K562 (cell line): ENCODE measurements at regions not wholly inside any gene's neighbourhood (a gene's known extent, or its start where the extent isn't known, plus 50 kb on each side); places are given as distances from the start of the nearest gene placed in this dataset.

Experiments
- ATAC-seq: fragments of 200-7000 bp; cut with Tn5 transposase; 3 replicates; pipeline ENCODE4 v1.9.1; 2020; ENCODE audit warnings: moderate library complexity
- BruUV-seq: library from RNA; stranded (reverse); fragments of 400-500 nt; replicated peaks from 2 replicates; lab custom pipeline; 2021; lab: Mats Ljungman, UMichigan
- CTCF ChIA-PET: fragments of 300-600 bp; formaldehyde crosslinking; extraction: SDS; loops from one replicate; lab custom pipeline; 2021; ENCODE audit warnings: low intra/inter-chr PET ratio; lab: Yijun Ruan, JAX
- POLR2A ChIA-PET: fragments of 300-600, 350-650 bp; sonication (Branson Sonifier 250); formaldehyde crosslinking; extraction: SDS; loops from one replicate; lab custom pipeline; 2021; ENCODE audit warnings: antibody characterized with exemption, inconsistent platforms; lab: Yijun Ruan, JAX
- DNase-seq, 4 experiments: peaks; one replicate each; pipeline versions ENCODE4 v3.0.0 to v3.0.0-alpha.2; 2011 to 2018; ENCODE audit warnings: low spot score in 3 of 4, mixed read lengths in 3 of 4; ENCODE audit errors: extremely low read depth in 1 of 4
- FAIRE-seq: peaks from 2 replicates; lab custom pipeline; 2011; peaks lifted over from hg19 to GRCh38; lab: Jason Lieb, UNC
- H2AFZ ChIP-seq: 2 replicates; pipeline ENCODE4 v1.6.0; 2011; ENCODE audit warnings: low read depth, low read length, control low read depth, inconsistent platforms
- H3K27ac ChIP-seq: fragments of 200-600 bp; 3 replicates; pipeline ENCODE4 v1.8.0; 2011; ENCODE audit warnings: low read depth, mild to moderate bottlenecking, control low read depth, inconsistent platforms, low read length, moderate library complexity, mixed read lengths; ENCODE audit errors: extremely low read depth
- H3K27me3 ChIP-seq, 2 experiments: fragments of 300-600 bp in 1 of 2; 2 replicates in 1 of 2; 3 replicates in 1 of 2; pipeline versions ENCODE4 v1.6.0 to v1.8.0; 2011; ENCODE audit warnings: inconsistent platforms in 2 of 2, low read length in 2 of 2, mild to moderate bottlenecking in 1 of 2, mixed read lengths in 1 of 2, moderate library complexity in 1 of 2; ENCODE audit not compliant: control insufficient read depth in 2 of 2, insufficient read depth in 2 of 2
- H3K36me3 ChIP-seq: fragments of 300-600 bp; 3 replicates; pipeline ENCODE4 v1.8.0; 2011; ENCODE audit warnings: mild to moderate bottlenecking, low read length, inconsistent platforms; ENCODE audit not compliant: control insufficient read depth, insufficient read depth
- H3K4me1 ChIP-seq, 2 experiments: fragments of 200-600 bp in 1 of 2; replicated peaks in 1 of 2; 2 replicates in 1 of 2; 3 replicates in 1 of 2; pipeline versions ENCODE4 v1.5.1 to v1.8.0; 2011; ENCODE audit warnings: inconsistent platforms in 2 of 2, low read length in 2 of 2, mild to moderate bottlenecking in 1 of 2, mixed read lengths in 1 of 2, moderate library complexity in 1 of 2; ENCODE audit not compliant: control insufficient read depth in 2 of 2, insufficient read depth in 2 of 2
- H3K4me2 ChIP-seq: 2 replicates; pipeline ENCODE4 v1.6.1; 2011; ENCODE audit warnings: low read length, control low read depth, inconsistent platforms, mixed read lengths; ENCODE audit not compliant: insufficient read depth
- H3K4me3 ChIP-seq: fragments of 200-600 bp; sonication (generic), shearing (Covaris generic); 2 replicates; pipeline ENCODE4 v1.5.1; 2016; ENCODE audit warnings: control low read depth, inconsistent platforms
- H3K79me2 ChIP-seq: fragments of 200-600 bp; 3 replicates; pipeline ENCODE4 v1.8.0; 2011; ENCODE audit warnings: low read length, inconsistent platforms; ENCODE audit not compliant: control insufficient read depth, insufficient read depth
- H3K9ac ChIP-seq, 2 experiments: 2 replicates each; pipeline versions ENCODE4 v1.6.0 to v1.6.1; 2011; ENCODE audit warnings: low read depth in 2 of 2, low read length in 2 of 2, control low read depth in 1 of 2, inconsistent platforms in 1 of 2, mild to moderate bottlenecking in 1 of 2, mixed read lengths in 1 of 2; ENCODE audit not compliant: insufficient read depth in 1 of 2
- H3K9me1 ChIP-seq: one replicate; pipeline ENCODE4 v1.6.0; 2011; ENCODE audit warnings: inconsistent platforms, mild to moderate bottlenecking, low read length, moderate library complexity; ENCODE audit not compliant: control insufficient read depth, insufficient read depth
- H3K9me3 ChIP-seq: replicated peaks from 2 replicates; pipeline ENCODE4 v1.5.1; 2011; ENCODE audit warnings: low read depth, low read length, inconsistent platforms; ENCODE audit not compliant: control insufficient read depth, insufficient read depth
- H4K20me1 ChIP-seq: replicated peaks from 2 replicates; pipeline ENCODE4 v1.6.1; 2011; ENCODE audit warnings: low read length, inconsistent platforms, mixed read lengths; ENCODE audit not compliant: control insufficient read depth, insufficient read depth
- CBX3 ChIP-seq, 2 experiments: IDR thresholded peaks; 1 replicate in 1 of 2; 2 replicates in 1 of 2; pipeline ENCODE4 v1.6.1; 2012; ENCODE audit warnings: inconsistent platforms in 2 of 2, low read length in 2 of 2, borderline replicate concordance in 1 of 2, control low read depth in 1 of 2
- CHD2 ChIP-seq: IDR thresholded peaks from 2 replicates; pipeline ENCODE4 v1.6.1; 2011; ENCODE audit warnings: low read depth, low read length
- DDX20 ChIP-seq: fragments of 450-650 bp; IDR thresholded peaks from 2 replicates; pipeline ENCODE4 v1.6.1; 2016; ENCODE audit warnings: missing genetic modification characterization, low read depth, mild to moderate bottlenecking, missing compliant biosample characterization, moderate library complexity
- FOXK2 ChIP-seq, 2 experiments: fragments of 450-650 bp; IDR thresholded peaks in 1 of 2; conservative IDR thresholded peaks in 1 of 2; 2 replicates each; pipeline ENCODE4 v1.6.1; 2016; ENCODE audit warnings: low read depth in 2 of 2, mild to moderate bottlenecking in 1 of 2
- L3MBTL2 ChIP-seq: fragments of 450-650 bp; IDR thresholded peaks from 2 replicates; pipeline ENCODE4 v1.6.1; 2016; ENCODE audit warnings: mild to moderate bottlenecking, moderate library complexity
- MBD2 ChIP-seq: sonication (generic); IDR thresholded peaks from 2 replicates; pipeline ENCODE4 v1.6.1; 2016; ENCODE audit warnings: low read depth, borderline replicate concordance
- PHB2 ChIP-seq: fragments of 450-650 bp; IDR thresholded peaks from 2 replicates; pipeline ENCODE4 v1.6.1; 2017; ENCODE audit warnings: low read depth
- RBM34 ChIP-seq: fragments of 200-400 bp; formaldehyde crosslinking; IDR thresholded peaks from 2 replicates; pipeline ENCODE4 v1.6.1; 2018; ENCODE audit warnings: low read length, borderline replicate concordance; ENCODE audit not compliant: insufficient read depth
- SLC30A9 ChIP-seq: fragments of 250-450 bp; sonication (Bioruptor Pico); IDR thresholded peaks from 2 replicates; pipeline ENCODE4 v1.8.0; 2022; ENCODE audit warnings: mild to moderate bottlenecking, moderate library complexity
- WGBS: fragments of 100-300 bp; shearing (Covaris generic); methylation state at CpG from one replicate; pipeline ENCODE4 v1.1.6; 2016; ENCODE audit warnings: low coverage, mixed read lengths; ENCODE audit not compliant: insufficient coverage; ENCODE audit errors: missing lambda C conversion rate; 5-methylcytosine and 5-hydroxymethylcytosine counted together
- in situ Hi-C: fragments of 300-500 bp; cut with MboI; formaldehyde crosslinking; loops from 4 replicates; pipeline ENCODE4 v1.15.0; 2018; ENCODE audit warnings: inconsistent platforms, mixed read lengths
- intact Hi-C: fragments of 100-400 bp; cut with micrococcal nuclease; formaldehyde crosslinking; loops from 2 replicates; pipeline ENCODE4 v1.14.2; 2022
- TF ChIP-seq, protein P1 (sequence below), 2 experiments: fragments of 250-450 bp in 1 of 2; fragments of 450-650 bp in 1 of 2; sonication (Bioruptor Pico) in 1 of 2; IDR thresholded peaks; 2 replicates each; pipeline versions ENCODE4 v1.6.1 to v1.8.0; 2016 to 2021; ENCODE audit warnings: mild to moderate bottlenecking in 2 of 2, moderate library complexity in 2 of 2, missing compliant biosample characterization in 1 of 2, missing genetic modification characterization in 1 of 2
- TF ChIP-seq, protein P2 (sequence below): fragments of 250-450 bp; sonication (Bioruptor Pico); IDR thresholded peaks from 2 replicates; pipeline ENCODE4 v1.5.0; 2021; ENCODE audit warnings: mild to moderate bottlenecking, moderate library complexity
- TF ChIP-seq, protein P3 (sequence below), 2 experiments: IDR thresholded peaks; 2 replicates each; pipeline ENCODE4 v1.6.1; 2012; ENCODE audit warnings: improper control_type of control experiment in 2 of 2, low read depth in 2 of 2, low read length in 2 of 2, borderline replicate concordance in 1 of 2
- TF ChIP-seq, protein P4 (sequence below): fragments of 450-650 bp; formaldehyde crosslinking; IDR thresholded peaks from 2 replicates; pipeline ENCODE4 v1.4.0; 2022; ENCODE audit warnings: mild to moderate bottlenecking, moderate library complexity

DNA sequence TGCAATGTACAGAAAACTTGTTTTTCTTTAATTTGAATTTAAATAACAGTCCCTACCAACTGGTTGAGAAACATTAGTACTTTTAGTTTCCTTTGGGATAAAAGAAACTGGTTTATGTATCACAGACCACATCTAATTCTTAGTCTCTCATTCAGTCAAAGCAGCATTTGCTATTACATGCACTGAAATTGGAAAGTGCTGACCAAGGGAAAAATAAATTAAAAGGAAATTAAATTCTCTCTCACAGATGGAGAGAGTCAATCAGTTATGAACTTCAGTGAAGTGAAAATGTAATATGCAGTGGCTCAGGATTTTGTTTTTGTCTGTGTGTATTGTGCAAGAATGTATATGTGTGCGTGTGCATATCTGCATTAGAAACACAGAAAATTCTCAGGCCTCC, 121.7 kb downstream of the TUSC1 start:
- no peak overlapping the region for H3K27ac ChIP-seq
- ChIA-PET CTCF (no interaction called here), POLR2A (no interaction called here)
- no peak overlapping the region for H3K9ac ChIP-seq
- H3K36me3 ChIP-seq, result no peaks in the 10 kb centered on the region
- BruUV-seq, result no TSS peak
- no peak overlapping the region for H3K4me2 ChIP-seq
- in situ Hi-C loops (no loop called here), intact Hi-C loops (no loop called here)
- no peaks in the 10 kb centered on the region for H3K4me1 ChIP-seq
- DNase-seq, result no peak
- H4K20me1 ChIP-seq, result no peaks in the 10 kb centered on the region
- no peaks in the 10 kb centered on the region for H3K79me2 ChIP-seq
- no peaks in the 10 kb centered on the region for H3K9me3 ChIP-seq
- no peak overlapping the region for H3K4me3 ChIP-seq
- TF ChIP-seq, protein P1, sequence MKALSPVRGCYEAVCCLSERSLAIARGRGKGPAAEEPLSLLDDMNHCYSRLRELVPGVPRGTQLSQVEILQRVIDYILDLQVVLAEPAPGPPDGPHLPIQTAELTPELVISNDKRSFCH (CRISPR knock-in tag; IDR thresholded peaks at IDR 0.05), result no peak
- TF ChIP-seq, protein P1 (tag; IDR thresholded peaks at IDR 0.05), result no peak
- TF ChIP-seq DDX20 (tag) (no peak), RBM34 (no peak), FOXK2 (conservative IDR thresholded peaks at IDR 0.05 in 1 of 2, IDR thresholded peaks at IDR 0.05 in 1 of 2; ENCODE audit: low read depth in 2 of 2) (no peak), L3MBTL2 (no peak), MBD2 (no peak), PHB2 (no peak), CBX3 (IDR thresholded peaks at IDR 0.05; ENCODE audit: borderline replicate concordance in 1 of 2, low read length in 2 of 2) (no peak), SLC30A9 (CRISPR knock-in tag) (no peak), CHD2 (no peak)
- TF ChIP-seq, protein P2, sequence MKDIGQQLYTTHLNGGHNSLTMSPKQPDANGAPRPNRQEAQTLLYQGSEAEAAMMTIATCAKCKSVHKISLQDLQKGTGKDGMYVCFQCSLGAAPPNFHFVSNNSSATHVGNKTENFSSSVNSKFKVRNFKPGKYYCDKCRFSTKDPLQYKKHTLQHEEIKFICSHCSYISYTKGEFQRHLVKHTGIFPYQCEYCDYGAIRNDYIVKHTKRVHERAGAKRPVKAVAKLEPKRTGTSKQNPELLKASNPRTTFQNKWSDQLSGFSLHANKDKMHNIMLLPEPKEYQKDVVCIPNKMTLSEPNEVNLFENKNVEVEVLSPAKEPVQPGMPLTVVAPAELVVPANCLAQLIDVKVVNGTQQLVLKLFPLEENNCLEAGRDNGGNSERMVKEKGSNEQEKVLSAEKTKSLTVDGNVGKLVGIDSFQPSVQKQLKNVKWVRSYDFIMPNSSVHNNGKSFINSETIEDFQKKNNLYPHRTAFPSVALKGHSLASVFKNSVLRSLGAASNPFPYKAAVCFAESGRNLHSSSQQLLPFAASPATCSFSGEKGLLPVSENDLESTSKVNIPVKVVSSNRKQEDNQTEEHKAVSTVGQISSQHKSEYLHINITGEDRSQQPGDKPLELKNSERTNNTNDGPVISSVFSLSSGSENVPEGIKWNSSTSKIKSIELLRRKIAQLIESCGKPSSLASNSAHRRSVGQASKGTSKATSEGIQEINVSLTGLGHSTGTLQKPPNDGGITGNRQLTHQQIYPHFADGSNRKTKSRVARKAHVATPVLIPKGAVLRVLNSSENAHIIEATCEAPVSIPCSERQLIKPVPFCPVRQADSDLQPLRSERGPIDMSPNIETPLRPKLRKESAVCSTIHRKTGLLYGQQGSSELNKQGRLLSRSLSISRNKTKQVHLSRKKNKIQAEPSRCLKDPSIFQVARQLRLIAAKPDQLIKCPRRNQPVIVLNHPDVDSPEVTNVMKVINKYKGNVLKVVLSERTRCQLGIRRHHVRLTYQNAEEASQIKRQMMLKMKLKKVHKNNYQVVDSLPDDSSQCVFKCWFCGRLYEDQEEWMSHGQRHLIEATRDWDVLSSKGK (CRISPR knock-in tag), result no peak
- TF ChIP-seq, protein P3, sequence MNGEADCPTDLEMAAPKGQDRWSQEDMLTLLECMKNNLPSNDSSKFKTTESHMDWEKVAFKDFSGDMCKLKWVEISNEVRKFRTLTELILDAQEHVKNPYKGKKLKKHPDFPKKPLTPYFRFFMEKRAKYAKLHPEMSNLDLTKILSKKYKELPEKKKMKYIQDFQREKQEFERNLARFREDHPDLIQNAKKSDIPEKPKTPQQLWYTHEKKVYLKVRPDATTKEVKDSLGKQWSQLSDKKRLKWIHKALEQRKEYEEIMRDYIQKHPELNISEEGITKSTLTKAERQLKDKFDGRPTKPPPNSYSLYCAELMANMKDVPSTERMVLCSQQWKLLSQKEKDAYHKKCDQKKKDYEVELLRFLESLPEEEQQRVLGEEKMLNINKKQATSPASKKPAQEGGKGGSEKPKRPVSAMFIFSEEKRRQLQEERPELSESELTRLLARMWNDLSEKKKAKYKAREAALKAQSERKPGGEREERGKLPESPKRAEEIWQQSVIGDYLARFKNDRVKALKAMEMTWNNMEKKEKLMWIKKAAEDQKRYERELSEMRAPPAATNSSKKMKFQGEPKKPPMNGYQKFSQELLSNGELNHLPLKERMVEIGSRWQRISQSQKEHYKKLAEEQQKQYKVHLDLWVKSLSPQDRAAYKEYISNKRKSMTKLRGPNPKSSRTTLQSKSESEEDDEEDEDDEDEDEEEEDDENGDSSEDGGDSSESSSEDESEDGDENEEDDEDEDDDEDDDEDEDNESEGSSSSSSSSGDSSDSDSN (IDR thresholded peaks at IDR 0.05; ENCODE audit: borderline replicate concordance in 1 of 2, low read depth in 2 of 2, low read length in 2 of 2), result no peak
- TF ChIP-seq, protein P4, sequence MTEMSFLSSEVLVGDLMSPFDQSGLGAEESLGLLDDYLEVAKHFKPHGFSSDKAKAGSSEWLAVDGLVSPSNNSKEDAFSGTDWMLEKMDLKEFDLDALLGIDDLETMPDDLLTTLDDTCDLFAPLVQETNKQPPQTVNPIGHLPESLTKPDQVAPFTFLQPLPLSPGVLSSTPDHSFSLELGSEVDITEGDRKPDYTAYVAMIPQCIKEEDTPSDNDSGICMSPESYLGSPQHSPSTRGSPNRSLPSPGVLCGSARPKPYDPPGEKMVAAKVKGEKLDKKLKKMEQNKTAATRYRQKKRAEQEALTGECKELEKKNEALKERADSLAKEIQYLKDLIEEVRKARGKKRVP (CRISPR knock-in tag), result no peak
- H2AFZ ChIP-seq, result no peak overlapping the region
- ATAC-seq, result no peak
- no peak for FAIRE-seq
- no peaks in the 10 kb centered on the region for H3K9me1 ChIP-seq
- WGBS, result no CpG with 5 or more reads among the region's 1 CpG
- H3K27me3 ChIP-seq, result no peaks in the 10 kb centered on the region
